ENCODE measurements at regions not wholly inside any gene's neighbourhood (a gene's known extent, or its start where the extent isn't known, plus 50 kb on each side); places are given as distances from the start of the nearest gene placed in this dataset.

DNA sequence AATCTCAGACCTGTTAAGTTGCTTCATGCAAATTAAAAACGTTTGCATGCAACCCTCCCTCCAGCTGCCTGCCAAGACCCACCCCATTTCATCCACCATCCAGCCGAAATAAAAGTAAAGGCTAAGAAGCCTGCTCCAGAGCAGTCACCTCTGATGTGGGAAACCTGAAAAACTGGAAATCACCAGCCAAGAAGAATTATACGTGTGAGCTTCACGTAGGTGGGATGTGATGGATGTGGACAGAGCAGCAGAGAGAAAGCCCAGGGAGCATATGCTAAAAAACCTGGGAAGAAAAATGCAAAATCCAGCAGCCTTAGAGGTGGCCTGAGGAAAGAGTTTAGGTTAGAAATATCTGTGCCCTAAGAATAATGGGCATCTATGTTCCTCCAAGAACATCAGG is 160.6 kb upstream of the STS start:
- no peak for TF ChIP-seq GATA2 (IDR thresholded peaks at IDR 0.05; ENCODE audit: low read depth, low read length)
- TF ChIP-seq GATA3 (IDR thresholded peaks at IDR 0.05; ENCODE audit: low read depth, low read length), result no peak
